ENCODE measurements at regions not wholly inside any gene's neighbourhood (a gene's known extent, or its start where the extent isn't known, plus 50 kb on each side); places are given as distances from the start of the nearest gene placed in this dataset.

DNA sequence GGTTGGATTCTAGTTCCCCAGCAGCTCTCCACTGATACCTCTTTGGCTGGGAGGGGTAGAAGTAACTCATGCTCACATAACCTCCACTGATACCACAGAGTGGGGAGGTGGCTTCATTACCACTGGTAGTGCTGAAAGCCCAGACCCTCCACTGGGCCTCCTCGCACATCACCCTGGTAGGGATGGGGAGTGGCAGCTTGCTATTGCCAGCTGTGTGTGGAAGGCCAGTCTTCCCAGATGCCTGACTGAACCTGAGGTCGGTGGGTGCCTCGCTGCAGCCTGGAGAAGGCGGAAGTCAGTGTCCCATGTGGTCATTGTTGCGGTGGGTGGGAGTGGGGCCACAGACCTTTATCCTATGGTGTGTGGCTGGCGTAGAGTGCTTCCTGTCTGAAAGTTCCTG, 138.0 kb downstream of the TAF11L14 start:
- TF ChIP-seq, protein P1, sequence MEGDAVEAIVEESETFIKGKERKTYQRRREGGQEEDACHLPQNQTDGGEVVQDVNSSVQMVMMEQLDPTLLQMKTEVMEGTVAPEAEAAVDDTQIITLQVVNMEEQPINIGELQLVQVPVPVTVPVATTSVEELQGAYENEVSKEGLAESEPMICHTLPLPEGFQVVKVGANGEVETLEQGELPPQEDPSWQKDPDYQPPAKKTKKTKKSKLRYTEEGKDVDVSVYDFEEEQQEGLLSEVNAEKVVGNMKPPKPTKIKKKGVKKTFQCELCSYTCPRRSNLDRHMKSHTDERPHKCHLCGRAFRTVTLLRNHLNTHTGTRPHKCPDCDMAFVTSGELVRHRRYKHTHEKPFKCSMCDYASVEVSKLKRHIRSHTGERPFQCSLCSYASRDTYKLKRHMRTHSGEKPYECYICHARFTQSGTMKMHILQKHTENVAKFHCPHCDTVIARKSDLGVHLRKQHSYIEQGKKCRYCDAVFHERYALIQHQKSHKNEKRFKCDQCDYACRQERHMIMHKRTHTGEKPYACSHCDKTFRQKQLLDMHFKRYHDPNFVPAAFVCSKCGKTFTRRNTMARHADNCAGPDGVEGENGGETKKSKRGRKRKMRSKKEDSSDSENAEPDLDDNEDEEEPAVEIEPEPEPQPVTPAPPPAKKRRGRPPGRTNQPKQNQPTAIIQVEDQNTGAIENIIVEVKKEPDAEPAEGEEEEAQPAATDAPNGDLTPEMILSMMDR (IDR thresholded peaks at IDR 0.05): no peak
- TF ChIP-seq POLR2A (IDR thresholded peaks at IDR 0.05): no peak

Data from uterus (tissue), 2 donors.